Chondrocyte (in vitro differentiated cells): ENCODE measurements at regions not wholly inside any gene's neighbourhood (a gene's known extent, or its start where the extent isn't known, plus 50 kb on each side); places are given as distances from the start of the nearest gene placed in this dataset.

Experiments used
- DNase-seq: peaks from one replicate; pipeline ENCODE4 v3.0.0; 2021; ENCODE audit warnings: mixed read lengths, low spot score
- H3K27ac Mint-ChIP-seq: one replicate; pipeline ENCODE4 v1.8.0; 2021; ENCODE audit warnings: mild to moderate bottlenecking, moderate library complexity, mixed read lengths; ENCODE audit not compliant: unreplicated experiment
- H3K27me3 Mint-ChIP-seq: 2 replicates; pipeline ENCODE4 v1.8.0; 2021; ENCODE audit warnings: low read depth, mixed read lengths
- H3K36me3 Mint-ChIP-seq: 2 replicates; pipeline ENCODE4 v1.8.0; 2021; ENCODE audit warnings: low read depth, mixed read lengths
- H3K4me1 Mint-ChIP-seq: 2 replicates; pipeline ENCODE4 v1.8.0; 2021; ENCODE audit warnings: low read depth, mild to moderate bottlenecking, mixed read lengths
- H3K4me3 Mint-ChIP-seq: one replicate; pipeline ENCODE4 v1.8.0; 2021; ENCODE audit warnings: mild to moderate bottlenecking, moderate library complexity, mixed read lengths; ENCODE audit not compliant: unreplicated experiment
- H3K9me3 Mint-ChIP-seq: 2 replicates; pipeline ENCODE4 v1.8.0; 2021; ENCODE audit warnings: low read depth, mixed read lengths
- TF ChIP-seq, protein P1 (sequence below): fragments of 200-600 bp; sonication (generic); IDR thresholded peaks from 2 replicates; pipeline ENCODE4 v1.5.0; 2021; ENCODE audit warnings: antibody characterized with exemption, mild to moderate bottlenecking, moderate library complexity

- Mint-ChIP-seq H3K27me3 (no peaks in the 10 kb centered on the region), H3K4me1 (peaks cover 13% of the 10 kb centered on the region), H3K27ac (no peak overlapping the region), H3K36me3 (no peaks in the 10 kb centered on the region), H3K9me3 (no peaks in the 10 kb centered on the region), H3K4me3 (no peak overlapping the region)
- DNase-seq, result no peak
- TF ChIP-seq, protein P1, sequence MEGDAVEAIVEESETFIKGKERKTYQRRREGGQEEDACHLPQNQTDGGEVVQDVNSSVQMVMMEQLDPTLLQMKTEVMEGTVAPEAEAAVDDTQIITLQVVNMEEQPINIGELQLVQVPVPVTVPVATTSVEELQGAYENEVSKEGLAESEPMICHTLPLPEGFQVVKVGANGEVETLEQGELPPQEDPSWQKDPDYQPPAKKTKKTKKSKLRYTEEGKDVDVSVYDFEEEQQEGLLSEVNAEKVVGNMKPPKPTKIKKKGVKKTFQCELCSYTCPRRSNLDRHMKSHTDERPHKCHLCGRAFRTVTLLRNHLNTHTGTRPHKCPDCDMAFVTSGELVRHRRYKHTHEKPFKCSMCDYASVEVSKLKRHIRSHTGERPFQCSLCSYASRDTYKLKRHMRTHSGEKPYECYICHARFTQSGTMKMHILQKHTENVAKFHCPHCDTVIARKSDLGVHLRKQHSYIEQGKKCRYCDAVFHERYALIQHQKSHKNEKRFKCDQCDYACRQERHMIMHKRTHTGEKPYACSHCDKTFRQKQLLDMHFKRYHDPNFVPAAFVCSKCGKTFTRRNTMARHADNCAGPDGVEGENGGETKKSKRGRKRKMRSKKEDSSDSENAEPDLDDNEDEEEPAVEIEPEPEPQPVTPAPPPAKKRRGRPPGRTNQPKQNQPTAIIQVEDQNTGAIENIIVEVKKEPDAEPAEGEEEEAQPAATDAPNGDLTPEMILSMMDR, result no peak
Observed at GRCh38 chr5:15254607-15255006, 245.4 kb upstream of the FBXL7 start.

DNA sequence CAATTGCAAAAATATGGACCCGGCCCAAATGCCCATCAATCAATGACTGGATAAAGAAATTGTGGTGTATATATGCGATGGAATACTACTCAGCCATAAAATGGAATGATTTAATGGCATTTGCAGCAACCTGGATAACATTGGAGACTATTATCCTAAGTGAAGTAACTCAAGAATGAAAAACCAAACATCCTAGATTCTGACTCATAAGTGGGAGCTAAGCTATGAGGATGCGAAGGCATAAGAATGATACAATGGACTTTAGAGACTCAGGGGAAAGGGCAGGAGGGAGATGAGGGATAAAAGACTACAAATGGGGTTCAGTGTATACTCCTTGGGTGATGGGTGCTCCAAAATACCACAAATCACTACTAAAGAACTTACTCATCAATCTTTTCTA, 247.6 kb upstream of the FBXL7 start:
- H3K27ac Mint-ChIP-seq, result no peak overlapping the region
- no peaks in the 10 kb centered on the region for H3K36me3 Mint-ChIP-seq
- peaks cover 2% of the 10 kb centered on the region for H3K9me3 Mint-ChIP-seq
- H3K27me3 Mint-ChIP-seq, result no peaks in the 10 kb centered on the region
- H3K4me1 Mint-ChIP-seq, result peaks cover 23% of the 10 kb centered on the region
- H3K4me3 Mint-ChIP-seq, result no peak overlapping the region
- TF ChIP-seq, protein P1, result no peak
- DNase-seq, result no peak

DNA sequence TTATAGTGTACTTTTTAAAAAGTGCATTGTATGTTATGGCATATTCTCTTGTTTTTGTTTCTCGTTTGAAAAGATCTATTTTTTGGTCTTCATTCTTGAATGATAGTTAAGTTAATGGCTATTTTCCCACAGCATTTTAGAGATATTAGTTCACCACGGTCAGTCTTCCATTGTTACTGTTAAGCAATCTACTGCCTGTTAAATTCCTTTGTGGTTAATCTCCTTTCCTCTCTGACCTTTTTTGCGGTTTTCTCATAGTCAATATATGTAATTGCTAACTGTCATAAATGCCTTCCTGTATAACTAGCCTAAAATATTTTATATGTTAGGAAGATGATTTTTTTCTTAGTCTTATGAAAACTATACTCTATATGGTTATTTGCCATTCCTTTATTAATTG, 250.8 kb upstream of the FBXL7 start:
- DNase-seq, result no peak
- Mint-ChIP-seq H3K27ac (peak overlapping the region; percentile 68), H3K4me3 (no peak overlapping the region), H3K4me1 (peaks cover 25% of the 10 kb centered on the region), H3K36me3 (peaks cover 11% of the 10 kb centered on the region), H3K27me3 (no peaks in the 10 kb centered on the region), H3K9me3 (peaks cover 21% of the 10 kb centered on the region)
- TF ChIP-seq, protein P1, result no peak

DNA sequence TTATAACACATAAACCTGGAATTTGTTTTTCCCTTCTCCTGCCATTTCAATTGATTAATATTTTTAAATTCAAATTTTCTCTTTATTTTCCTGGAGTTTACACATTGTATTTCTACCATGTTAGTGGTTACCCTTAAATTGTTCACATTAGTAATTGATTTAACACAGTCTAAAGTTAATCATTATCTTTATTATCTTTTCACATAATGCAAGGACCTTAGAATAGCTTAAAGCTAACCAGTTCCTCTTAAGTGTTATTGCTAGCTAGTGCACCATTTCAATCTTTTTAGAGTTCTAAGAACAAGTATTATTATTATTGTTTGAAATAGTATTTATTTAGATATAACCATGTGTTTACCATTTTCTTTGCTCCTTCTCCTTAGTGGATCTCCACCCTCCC, 251.2 kb upstream of the FBXL7 start:
- no peak overlapping the region for H3K4me3 Mint-ChIP-seq

DNA sequence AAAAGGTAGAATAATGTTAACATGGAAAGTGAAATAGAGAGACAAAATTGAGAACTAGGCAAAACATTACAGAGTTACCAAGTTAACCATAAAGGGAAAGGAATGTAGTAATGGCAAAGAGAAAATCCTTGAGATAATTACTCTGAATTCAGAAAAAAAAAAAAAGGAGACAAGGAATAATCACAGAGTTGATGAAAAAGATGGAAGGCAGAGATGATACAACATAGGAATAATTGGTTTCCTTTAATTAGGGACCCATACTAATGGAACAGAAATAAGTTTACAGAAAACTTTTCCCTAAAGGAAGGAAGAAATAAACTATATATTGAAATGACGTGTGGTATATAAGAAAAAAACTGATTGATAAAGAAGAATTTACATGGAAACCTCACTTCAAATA, 254.1 kb upstream of the FBXL7 start:
- DNase-seq, result no peak
- H3K4me1 Mint-ChIP-seq, result peaks cover 25% of the 10 kb centered on the region
- peaks cover 11% of the 10 kb centered on the region for H3K36me3 Mint-ChIP-seq
- H3K4me3 Mint-ChIP-seq, result no peak overlapping the region
- TF ChIP-seq, protein P1, result no peak
- peaks cover 24% of the 10 kb centered on the region for H3K9me3 Mint-ChIP-seq
- H3K27ac Mint-ChIP-seq, result no peak overlapping the region
- no peaks in the 10 kb centered on the region for H3K27me3 Mint-ChIP-seq

More for the DNA sequence above, 251.2 kb upstream of the FBXL7 start:
- H3K9me3 Mint-ChIP-seq, result peaks cover 24% of the 10 kb centered on the region
- no peaks in the 10 kb centered on the region for H3K27me3 Mint-ChIP-seq
- H3K27ac Mint-ChIP-seq, result peak overlapping the region; percentile 68
- H3K36me3 Mint-ChIP-seq, result peaks cover 11% of the 10 kb centered on the region
- no peak for DNase-seq
- TF ChIP-seq, protein P1, result no peak
- peaks cover 25% of the 10 kb centered on the region for H3K4me1 Mint-ChIP-seq
